Adipocyte (in vitro differentiated cells): ENCODE measurements at regions not wholly inside any gene's neighbourhood (a gene's known extent, or its start where the extent isn't known, plus 50 kb on each side); places are given as distances from the start of the nearest gene placed in this dataset.

ENCODE experiments used
- DNase-seq: peaks from one replicate; pipeline ENCODE4 v3.0.0-alpha.2; 2015; ENCODE audit warnings: low read depth
- H3K27me3 ChIP-seq: replicated peaks from 2 replicates; pipeline ENCODE4 v1.7.0; 2013; ENCODE audit warnings: mild to moderate bottlenecking, low read length, moderate library complexity; ENCODE audit not compliant: control insufficient read depth, insufficient read depth
- H3K36me3 ChIP-seq: 2 replicates; pipeline ENCODE4 v1.7.0; 2013; ENCODE audit warnings: low read length, mild to moderate bottlenecking, moderate library complexity; ENCODE audit not compliant: control insufficient read depth, insufficient read depth, severe bottlenecking
- H3K4me1 ChIP-seq: 2 replicates; pipeline ENCODE4 v1.7.0; 2013; ENCODE audit warnings: mild to moderate bottlenecking, low read length, moderate library complexity; ENCODE audit not compliant: control insufficient read depth, insufficient read depth
- H3K4me3 ChIP-seq: 2 replicates; pipeline ENCODE4 v1.7.0; 2013; ENCODE audit warnings: mild to moderate bottlenecking, low read length, moderate library complexity
- H3K9ac ChIP-seq: 2 replicates; pipeline ENCODE4 v1.7.0; 2013; ENCODE audit warnings: mild to moderate bottlenecking, low read length, moderate library complexity
- H3K9me3 ChIP-seq: 2 replicates; pipeline ENCODE4 v1.7.0; 2013; ENCODE audit warnings: mild to moderate bottlenecking, low read length, moderate library complexity; ENCODE audit not compliant: control insufficient read depth

DNA sequence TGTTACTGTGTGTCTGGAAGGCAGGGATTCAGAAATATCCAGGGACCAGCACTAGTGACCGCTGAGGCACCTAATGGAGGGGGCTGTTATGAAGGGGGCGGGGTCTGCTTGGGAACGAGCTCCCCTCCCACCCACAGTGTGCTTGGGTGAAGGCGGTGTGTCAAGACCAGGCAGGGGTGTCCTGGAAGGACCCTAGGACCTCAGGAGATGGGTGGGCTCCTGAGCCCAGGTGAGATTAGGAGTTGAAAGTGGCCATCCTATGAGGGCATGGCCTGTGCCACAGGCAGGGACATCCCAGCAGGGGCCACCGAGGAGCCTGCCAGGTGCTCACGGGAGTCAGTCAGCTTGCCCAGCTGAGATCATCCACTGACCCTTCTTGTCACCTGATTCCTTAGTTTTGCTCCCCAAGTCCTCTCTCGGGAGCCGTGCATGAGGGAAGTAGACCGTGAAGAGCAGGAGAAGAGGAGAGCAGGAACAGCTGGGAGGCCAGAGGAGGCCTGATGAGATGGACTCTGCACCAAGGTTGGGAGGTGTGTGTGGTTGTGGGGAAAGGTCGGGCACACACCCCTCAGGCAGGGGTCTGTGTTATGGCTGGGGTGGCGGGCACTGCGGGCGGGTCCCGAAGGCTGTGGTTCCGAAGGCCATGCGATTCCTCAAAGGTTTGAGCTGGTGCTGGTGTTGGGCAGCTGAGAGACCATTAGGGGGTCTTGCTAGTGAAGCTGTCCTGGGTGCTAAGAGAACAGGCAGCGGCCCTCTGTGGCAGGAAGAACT lies 180.9 kb upstream of the HS6ST1 start:
- no peak overlapping the region for H3K9ac ChIP-seq
- no peaks in the 10 kb centered on the region for H3K36me3 ChIP-seq
- no peaks in the 10 kb centered on the region for H3K9me3 ChIP-seq
- peaks cover 8% of the 10 kb centered on the region for H3K27me3 ChIP-seq
- DNase-seq = no peak
- no peaks in the 10 kb centered on the region for H3K4me1 ChIP-seq
- no peak overlapping the region for H3K4me3 ChIP-seq

DNA sequence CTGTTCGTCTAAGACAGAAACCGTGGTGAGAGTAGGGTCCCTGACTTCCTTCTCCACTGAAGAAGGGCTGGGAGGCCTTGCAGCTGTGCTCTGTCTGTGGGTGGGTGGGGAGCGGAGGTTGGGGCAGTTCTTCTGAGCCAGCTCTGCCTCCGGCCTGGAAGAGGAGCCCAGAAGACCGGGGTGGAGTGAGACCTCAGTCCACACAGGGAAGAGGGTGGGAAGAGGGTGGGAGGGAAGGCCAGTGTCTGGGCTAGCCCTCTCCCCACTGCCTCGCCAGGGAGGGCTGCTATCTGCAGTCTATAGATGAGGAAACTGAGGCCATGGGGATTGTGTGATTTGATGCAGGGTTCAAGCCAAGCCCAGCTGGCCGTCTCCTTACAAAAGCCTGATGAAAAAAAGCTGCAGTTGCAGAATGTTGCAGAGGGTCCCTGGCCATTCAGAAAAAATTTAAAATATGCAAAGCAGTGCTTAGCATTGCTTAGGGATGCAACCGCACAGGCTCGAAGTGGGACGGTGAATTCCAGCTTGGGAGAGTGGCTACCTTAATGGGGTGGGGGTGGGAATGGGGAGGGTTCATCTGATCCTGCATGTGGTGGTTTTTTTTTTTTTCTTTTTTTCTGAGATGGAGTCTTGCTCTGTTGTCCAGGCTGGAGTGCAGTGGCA lies 181.6 kb upstream of the HS6ST1 start:
- Histone ChIP-seq H3K4me3 (no peak overlapping the region), H3K9ac (no peak overlapping the region), H3K27me3 (peaks cover 8% of the 10 kb centered on the region), H3K36me3 (no peaks in the 10 kb centered on the region), H3K4me1 (no peaks in the 10 kb centered on the region), H3K9me3 (no peaks in the 10 kb centered on the region)
- DNase-seq = no peak

DNA sequence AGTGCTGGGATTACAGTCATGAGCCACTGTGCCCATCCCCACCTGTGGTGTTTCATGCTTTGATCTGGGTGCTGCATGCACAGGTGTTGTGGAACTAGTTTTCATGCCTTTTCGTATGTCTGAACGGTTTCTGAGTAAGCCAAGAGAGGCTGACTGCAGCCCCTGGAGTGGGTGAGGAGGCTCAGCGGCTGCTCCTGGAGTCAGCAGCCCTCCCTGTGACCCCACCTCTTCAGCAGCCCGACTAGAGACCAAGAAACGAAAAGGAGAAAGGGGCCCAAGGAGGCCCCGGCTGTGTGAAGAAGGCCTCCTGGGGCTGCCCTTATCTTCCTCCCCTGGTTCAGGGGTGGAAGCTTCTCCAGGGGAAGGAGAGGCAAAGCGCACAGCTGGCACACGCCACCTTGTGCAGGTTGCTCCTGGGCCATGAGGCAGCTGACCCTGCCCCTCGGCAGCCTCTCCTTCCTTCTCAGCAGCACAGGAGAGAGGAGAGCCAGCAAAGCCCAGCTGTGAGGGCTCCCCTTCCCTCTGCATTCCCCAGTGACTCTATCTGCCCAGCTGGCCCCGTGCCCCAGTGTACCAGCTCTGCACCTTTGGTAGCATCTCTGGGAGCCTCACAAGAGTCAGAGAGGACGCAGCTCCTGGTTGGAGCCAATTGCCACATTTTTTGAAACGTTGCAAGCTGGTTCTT lies 182.5 kb upstream of the HS6ST1 start:
- peaks cover 8% of the 10 kb centered on the region for H3K27me3 ChIP-seq
- H3K9me3 ChIP-seq = no peaks in the 10 kb centered on the region
- H3K36me3 ChIP-seq = no peaks in the 10 kb centered on the region
- no peak for DNase-seq
- H3K4me3 ChIP-seq = no peak overlapping the region
- H3K9ac ChIP-seq = no peak overlapping the region
- no peaks in the 10 kb centered on the region for H3K4me1 ChIP-seq

DNA sequence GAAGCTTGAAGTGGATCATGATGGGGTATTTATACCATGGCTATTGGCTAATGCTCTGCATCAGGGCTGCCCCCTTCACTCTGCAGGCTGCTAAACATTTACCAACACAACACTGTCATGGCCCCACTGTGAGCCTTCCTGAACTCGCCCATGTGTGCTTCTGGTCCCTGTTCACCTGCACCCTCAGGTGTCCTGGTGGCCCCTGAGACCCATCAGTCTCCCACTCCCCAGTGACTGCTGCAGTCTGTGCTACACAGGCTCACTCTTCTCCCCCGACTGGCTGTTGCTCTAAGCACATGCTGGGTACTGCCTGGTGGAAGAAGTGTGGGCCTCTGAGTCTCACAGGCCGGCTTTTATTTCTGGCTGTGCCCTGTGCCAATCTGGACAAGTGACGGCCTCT lies 183.0 kb upstream of the HS6ST1 start:
- peaks cover 8% of the 10 kb centered on the region for H3K27me3 ChIP-seq
- no peak for DNase-seq
- no peaks in the 10 kb centered on the region for H3K36me3 ChIP-seq
- no peak overlapping the region for H3K9ac ChIP-seq
- H3K4me1 ChIP-seq = no peaks in the 10 kb centered on the region
- no peaks in the 10 kb centered on the region for H3K9me3 ChIP-seq
- H3K4me3 ChIP-seq = no peak overlapping the region

DNA sequence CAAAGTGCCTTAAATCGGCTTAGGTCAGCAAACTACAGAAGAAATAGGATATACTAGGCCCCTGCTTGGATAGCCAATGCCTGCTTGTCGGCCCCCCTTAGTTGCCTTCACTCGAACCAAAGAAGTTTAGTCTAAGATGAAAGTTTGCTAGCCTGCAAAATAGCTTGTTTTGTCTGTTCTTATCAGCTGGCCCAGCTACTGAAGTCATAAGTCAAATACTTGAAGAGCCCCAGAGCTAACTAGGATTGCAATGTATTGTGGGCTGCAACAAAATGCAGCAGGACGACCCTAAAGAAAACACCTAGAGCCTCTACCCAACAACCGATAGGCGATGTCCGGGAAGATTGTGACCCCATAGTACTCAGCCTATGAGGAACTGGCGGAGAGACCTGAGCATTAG lies 183.5 kb upstream of the HS6ST1 start:
- DNase-seq = no peak
- peaks cover 8% of the 10 kb centered on the region for H3K27me3 ChIP-seq
- no peaks in the 10 kb centered on the region for H3K4me1 ChIP-seq
- no peaks in the 10 kb centered on the region for H3K36me3 ChIP-seq
- H3K9ac ChIP-seq = no peak overlapping the region
- H3K9me3 ChIP-seq = no peaks in the 10 kb centered on the region
- no peak overlapping the region for H3K4me3 ChIP-seq

DNA sequence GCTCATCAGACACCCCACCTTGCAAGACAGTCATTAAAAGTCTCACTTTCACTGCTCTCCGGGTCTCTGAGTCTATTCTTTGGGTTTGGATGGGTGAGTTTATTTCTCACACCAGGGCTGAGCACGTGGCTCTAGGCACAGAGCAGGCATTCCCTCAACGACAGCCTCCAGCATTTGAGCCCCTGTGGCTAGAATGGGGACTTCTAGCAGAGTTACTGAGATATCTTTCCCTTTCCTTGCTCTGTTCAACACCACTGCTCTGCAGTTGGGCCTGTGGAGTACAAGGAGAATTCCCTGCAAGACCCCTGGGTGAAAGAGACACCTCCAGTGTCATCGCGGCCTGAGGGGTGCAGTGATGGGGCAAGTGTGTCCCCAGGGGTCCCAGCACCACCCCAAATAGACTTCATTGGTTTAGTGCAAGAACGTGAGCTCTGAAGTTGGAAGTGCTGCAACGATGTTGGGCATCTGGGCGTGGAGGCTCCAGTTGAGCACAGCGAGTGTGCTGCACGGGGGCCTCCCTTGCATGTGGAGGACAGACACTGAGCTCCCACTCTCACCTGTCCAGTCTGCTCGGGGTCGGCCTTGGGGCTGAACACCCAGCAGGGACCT lies 184.1 kb upstream of the HS6ST1 start:
- Histone ChIP-seq H3K4me1 (no peaks in the 10 kb centered on the region), H3K27me3 (peaks cover 8% of the 10 kb centered on the region), H3K36me3 (no peaks in the 10 kb centered on the region), H3K9ac (no peak overlapping the region), H3K9me3 (no peaks in the 10 kb centered on the region), H3K4me3 (no peak overlapping the region)
- no peak for DNase-seq

DNA sequence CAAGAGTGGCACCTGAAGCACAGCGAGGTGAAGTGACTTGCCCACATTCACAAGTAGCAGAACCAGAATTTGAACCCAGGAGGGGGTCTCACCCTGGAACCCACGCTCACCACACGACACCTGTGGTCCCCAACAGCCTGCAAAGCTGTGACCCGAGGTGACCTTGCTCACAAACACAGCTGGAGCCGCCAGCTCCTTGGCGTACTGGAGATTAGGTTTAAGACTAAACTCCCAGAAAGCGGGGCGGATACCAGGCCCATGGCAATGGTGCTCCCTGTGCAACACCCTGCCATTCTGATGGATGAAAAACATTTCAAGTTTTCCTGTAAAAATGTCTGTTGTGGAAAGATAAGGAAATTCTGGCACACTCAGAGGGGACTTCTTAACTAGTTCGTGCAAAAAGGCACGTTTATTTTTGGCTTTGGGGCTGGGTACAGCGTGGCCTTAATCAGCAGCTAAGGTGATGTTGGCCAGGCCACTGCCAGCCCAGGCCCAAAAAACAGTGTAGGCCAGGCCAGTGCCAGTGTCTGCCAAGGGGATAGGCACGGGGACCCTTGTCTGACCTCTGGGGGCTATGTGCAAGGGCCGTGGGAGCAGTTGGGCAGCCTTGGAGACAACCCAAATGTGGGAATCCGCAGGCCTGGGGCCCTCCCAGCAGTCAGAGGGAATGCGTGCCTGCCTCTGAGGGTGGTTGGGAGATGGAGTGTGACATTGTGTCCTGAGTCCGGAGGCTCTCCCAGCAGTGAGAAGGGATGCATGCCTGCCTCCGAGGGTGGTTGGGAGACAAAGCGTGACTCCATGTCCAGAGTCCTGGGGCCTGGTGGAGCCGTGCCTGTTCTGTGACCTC lies 185.0 kb upstream of the HS6ST1 start:
- Histone ChIP-seq H3K27me3 (peaks cover 8% of the 10 kb centered on the region), H3K4me1 (no peaks in the 10 kb centered on the region), H3K4me3 (no peak overlapping the region), H3K9ac (no peak overlapping the region), H3K9me3 (no peaks in the 10 kb centered on the region), H3K36me3 (no peaks in the 10 kb centered on the region)
- DNase-seq = no peak

DNA sequence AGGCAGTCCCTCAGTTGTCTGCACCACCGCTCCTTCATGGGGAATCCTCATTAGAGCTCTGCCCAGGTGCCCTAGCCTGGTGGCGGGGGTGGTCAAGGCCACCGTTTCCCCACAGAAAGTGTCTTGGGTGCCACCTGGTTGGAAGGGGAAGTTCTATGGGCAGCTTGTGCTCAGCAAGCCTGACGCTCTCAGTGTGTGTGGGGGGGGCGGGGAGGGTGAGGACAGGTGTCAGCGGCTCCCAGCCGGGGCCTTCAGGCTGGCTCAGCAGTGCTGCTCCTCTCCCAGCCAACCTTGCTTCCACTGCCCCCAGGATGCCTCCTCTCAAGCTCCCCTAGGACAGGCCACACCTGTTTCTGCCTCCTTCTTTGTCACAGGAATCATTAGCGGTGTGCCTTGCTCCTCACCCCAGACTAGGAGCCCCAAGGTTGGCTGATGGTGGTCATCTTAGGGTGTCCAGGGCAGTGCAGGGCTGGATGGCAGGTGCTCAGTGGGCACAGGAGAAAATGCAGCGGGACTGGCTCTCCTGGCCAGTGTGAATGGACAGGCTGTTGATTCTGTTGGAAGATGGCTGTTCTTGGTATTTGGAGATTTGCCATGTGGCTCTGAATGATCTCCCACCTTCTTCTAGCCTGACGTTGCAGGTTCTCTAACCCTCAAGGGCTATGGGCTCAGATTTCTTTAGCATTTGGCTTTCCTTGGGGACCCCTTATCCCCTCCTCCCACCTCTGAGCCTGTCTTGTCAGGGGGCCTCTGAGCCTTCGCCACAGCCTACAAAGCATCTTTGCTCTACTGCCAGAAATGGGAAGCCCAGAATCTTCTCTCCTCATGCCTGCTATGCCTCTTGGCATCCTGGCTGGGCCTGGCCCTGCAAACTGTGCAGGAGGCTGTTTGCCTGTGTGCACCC lies 185.8 kb upstream of the HS6ST1 start:
- H3K9me3 ChIP-seq = no peaks in the 10 kb centered on the region
- no peaks in the 10 kb centered on the region for H3K36me3 ChIP-seq
- H3K4me3 ChIP-seq = no peak overlapping the region
- H3K9ac ChIP-seq = no peak overlapping the region
- DNase-seq = no peak
- peaks cover 6% of the 10 kb centered on the region for H3K27me3 ChIP-seq
- no peaks in the 10 kb centered on the region for H3K4me1 ChIP-seq

DNA sequence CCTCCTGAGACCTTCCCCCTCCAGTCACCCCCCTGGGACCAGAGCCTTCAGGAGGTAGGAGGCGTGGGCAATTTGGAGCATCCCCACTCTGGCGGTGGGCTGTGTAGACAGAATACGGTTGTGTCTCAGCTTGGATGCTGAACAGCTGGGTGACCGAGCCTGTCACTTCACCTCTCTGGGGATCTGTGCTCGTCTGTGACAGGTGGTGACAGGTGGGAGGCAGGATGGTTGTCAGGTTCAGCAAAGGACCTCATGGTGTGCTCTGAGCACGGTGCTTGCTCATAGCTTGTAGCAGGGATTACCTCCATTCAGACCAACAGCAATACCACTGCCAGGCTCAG lies 186.5 kb upstream of the HS6ST1 start:
- no peaks in the 10 kb centered on the region for H3K9me3 ChIP-seq
- DNase-seq = no peak
- peaks cover 4% of the 10 kb centered on the region for H3K27me3 ChIP-seq
- H3K9ac ChIP-seq = no peak overlapping the region
- H3K4me3 ChIP-seq = no peak overlapping the region
- no peaks in the 10 kb centered on the region for H3K4me1 ChIP-seq
- no peaks in the 10 kb centered on the region for H3K36me3 ChIP-seq
